Right lobe of liver (tissue), 6 donors: ENCODE measurements at regions not wholly inside any gene's neighbourhood (a gene's known extent, or its start where the extent isn't known, plus 50 kb on each side); places are given as distances from the start of the nearest gene placed in this dataset.
A peak's percentile ranks its signal among the peaks of the same experiment; 100 is the strongest.

Source experiments
- ATAC-seq, 4 donors: fragments of 200-7000 bp; cut with Tn5 transposase; one replicate each; pipeline ENCODE4 v1.9.1; 2020; ENCODE audit warnings: mild to moderate bottlenecking in 4 of 4, moderate library complexity in 4 of 4
- DNase-seq, 3 donors: peaks; one replicate each; pipeline ENCODE4 v3.0.0-alpha.2; 2020
- H3K27ac ChIP-seq, 3 donors: fragments of 200-600 bp; one replicate each; pipeline ENCODE4 v1.8.0; 2022
- H3K27me3 ChIP-seq, 2 donors: fragments of 200-600 bp; one replicate each; pipeline ENCODE4 v1.8.0; 2022
- H3K36me3 ChIP-seq, 4 donors: fragments of 200-600 bp; sonication (generic) in 1 of 4; one replicate each; pipeline versions ENCODE4 v1.5.1 to v1.8.0; 2017 to 2022; ENCODE audit warnings: control low read depth in 1 of 4
- H3K4me1 ChIP-seq, 4 donors: fragments of 200-600 bp; sonication (generic) in 1 of 4; one replicate each; pipeline versions ENCODE4 v1.5.1 to v1.8.0; 2017 to 2022; ENCODE audit warnings: control low read depth in 1 of 4
- H3K4me3 ChIP-seq, 3 donors: fragments of 200-600 bp; one replicate each; pipeline ENCODE4 v1.8.0; 2022
- H3K9me3 ChIP-seq, 4 donors: fragments of 200-600 bp; sonication (generic) in 1 of 4; one replicate each; pipeline versions ENCODE4 v1.5.1 to v1.8.0; 2017 to 2022; ENCODE audit warnings: control low read depth in 1 of 4
- POLR2A ChIP-seq: fragments of 450-650 bp; IDR thresholded peaks from one replicate; pipeline ENCODE4 v1.6.1; 2017; ENCODE audit warnings: antibody characterized with exemption, mild to moderate bottlenecking
- WGBS: methylation state at CpG from one replicate; pipeline ENCODE4 v1.1.6; 2018; ENCODE audit warnings: low coverage, low lambda C conversion rate; ENCODE audit not compliant: insufficient coverage; ENCODE audit errors: missing lambda C conversion rate; 5-methylcytosine and 5-hydroxymethylcytosine counted together
- intact Hi-C, 2 donors: fragments of 100-400 bp; cut with DNase I; formaldehyde crosslinking; loops; one replicate each; pipeline versions ENCODE4 v1.11.2 to v1.14.1; 2022
- TF ChIP-seq, protein P1 (sequence below), 4 donors: fragments of 200-600 bp in 3 of 4; fragments of 450-650 bp in 1 of 4; IDR thresholded peaks; one replicate each; pipeline versions ENCODE4 v1.5.1 to v1.8.0; 2016 to 2022; ENCODE audit warnings: antibody characterized with exemption in 4 of 4, mild to moderate bottlenecking in 2 of 4
- donor health status: DM: no; HTN: yes; CAD: no.
- donor health status: DM: no; HTN: no; CAD: no.
- donor health status: DM: no; HTN: no; CAD: no.
- donor health status: DM: no; HTN: yes; CAD: no.
- donor health status: DM: no; HTN: yes; CAD: no.

DNA sequence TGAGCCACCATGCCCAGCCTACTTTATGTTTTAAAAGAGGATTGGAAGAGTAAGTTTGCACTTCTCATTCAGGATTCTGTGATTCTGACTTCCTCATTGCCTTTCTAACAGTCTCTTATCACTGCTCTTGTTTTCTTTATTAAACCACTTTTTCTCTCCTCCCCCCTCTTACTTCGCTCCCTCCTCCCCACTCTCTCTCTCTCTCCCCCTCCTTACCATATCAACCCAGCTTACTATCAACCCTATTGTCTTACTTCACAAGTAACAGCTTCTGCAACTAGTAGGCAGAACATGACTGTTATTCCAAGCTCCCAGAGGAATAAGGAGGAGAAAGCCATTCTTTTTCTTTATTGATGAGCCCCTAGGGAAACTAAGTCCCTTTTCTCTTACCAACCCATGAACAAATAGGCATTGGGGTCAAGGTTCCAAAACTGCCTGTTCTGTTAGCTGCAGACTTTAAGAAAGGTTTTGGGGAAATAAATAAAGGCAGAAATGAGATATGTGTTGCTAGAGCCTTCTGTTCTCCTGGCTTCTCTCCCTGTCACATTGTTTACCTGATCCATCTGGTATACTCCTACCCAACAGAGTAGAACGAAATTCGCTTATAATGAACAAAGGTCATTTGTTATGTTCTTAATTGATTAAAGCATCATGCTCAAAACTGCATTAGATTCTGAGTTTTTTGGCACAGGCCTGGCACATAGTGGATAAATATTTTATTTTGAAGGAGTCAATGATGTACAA is 56.4 kb upstream of the RASGRP1 start:
- WGBS = 6% methylated on average over 3 of the region's 3 CpGs
- Histone ChIP-seq H3K9me3 (no peaks in the 10 kb centered on the region), H3K4me3 (no peak overlapping the region), H3K27me3 (no peaks in the 10 kb centered on the region), H3K27ac (no peak overlapping the region), H3K4me1 (no peaks in the 10 kb centered on the region), H3K36me3 (no peaks in the 10 kb centered on the region)
- ATAC-seq (no peak), DNase-seq (no peak)
- intact Hi-C loops = no loop called here
- TF ChIP-seq POLR2A = no peak
- TF ChIP-seq, protein P1, sequence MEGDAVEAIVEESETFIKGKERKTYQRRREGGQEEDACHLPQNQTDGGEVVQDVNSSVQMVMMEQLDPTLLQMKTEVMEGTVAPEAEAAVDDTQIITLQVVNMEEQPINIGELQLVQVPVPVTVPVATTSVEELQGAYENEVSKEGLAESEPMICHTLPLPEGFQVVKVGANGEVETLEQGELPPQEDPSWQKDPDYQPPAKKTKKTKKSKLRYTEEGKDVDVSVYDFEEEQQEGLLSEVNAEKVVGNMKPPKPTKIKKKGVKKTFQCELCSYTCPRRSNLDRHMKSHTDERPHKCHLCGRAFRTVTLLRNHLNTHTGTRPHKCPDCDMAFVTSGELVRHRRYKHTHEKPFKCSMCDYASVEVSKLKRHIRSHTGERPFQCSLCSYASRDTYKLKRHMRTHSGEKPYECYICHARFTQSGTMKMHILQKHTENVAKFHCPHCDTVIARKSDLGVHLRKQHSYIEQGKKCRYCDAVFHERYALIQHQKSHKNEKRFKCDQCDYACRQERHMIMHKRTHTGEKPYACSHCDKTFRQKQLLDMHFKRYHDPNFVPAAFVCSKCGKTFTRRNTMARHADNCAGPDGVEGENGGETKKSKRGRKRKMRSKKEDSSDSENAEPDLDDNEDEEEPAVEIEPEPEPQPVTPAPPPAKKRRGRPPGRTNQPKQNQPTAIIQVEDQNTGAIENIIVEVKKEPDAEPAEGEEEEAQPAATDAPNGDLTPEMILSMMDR (IDR thresholded peaks at IDR 0.05) = no peak

DNA sequence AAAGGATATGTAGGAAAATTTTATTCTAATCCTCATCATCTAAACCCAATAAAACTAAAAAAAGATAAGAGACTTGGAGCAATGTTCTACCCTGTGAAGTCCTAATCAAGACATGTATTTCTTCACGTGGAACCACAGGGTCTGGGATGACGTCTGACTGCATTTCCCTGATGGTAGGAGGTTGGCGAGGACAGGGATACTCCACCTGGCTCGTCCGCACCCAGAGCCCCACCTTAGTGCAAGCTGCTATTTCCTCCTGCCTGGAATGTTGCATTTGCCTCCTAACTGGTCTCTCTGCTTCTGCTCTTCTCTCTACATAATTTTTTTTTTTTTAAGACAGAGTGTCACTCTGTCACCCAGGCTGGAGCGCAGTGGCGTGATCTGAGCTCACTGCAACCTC is 57.7 kb upstream of the RASGRP1 start:
- Histone ChIP-seq H3K4me1 (no peaks in the 10 kb centered on the region), H3K27me3 (no peaks in the 10 kb centered on the region), H3K27ac (no peak overlapping the region), H3K4me3 (no peak overlapping the region), H3K36me3 (no peaks in the 10 kb centered on the region), H3K9me3 (no peaks in the 10 kb centered on the region)
- DNase-seq (no peak), ATAC-seq (no peak)
- 71% methylated on average over 6 of the region's 7 CpGs for WGBS
- intact Hi-C loops = no loop called here
- TF ChIP-seq, protein P1 (IDR thresholded peaks at IDR 0.05) = no peak
- TF ChIP-seq POLR2A = no peak

DNA sequence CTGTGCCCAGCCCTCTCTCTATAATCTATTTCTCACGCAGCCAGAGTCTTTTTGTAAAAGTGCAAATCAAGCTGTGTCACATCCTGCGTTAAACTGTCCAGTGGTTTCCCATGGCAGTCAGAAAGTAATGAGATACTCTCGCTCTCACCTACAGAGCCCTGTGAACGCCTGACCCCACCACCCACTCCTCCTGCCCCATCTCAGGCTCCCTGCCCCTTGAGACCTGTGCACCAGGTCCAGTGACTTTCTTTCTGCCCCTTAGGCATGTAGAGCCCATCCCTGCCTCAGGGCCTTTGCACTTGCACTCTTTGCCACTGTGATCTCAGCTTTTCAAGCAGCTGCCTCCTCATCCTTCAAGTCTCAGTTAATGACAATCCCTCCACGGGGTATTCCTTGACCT is 58.3 kb upstream of the RASGRP1 start:
- Histone ChIP-seq H3K4me1 (no peaks in the 10 kb centered on the region), H3K9me3 (no peaks in the 10 kb centered on the region), H3K27me3 (no peaks in the 10 kb centered on the region), H3K27ac (no peak overlapping the region), H3K4me3 (no peak overlapping the region), H3K36me3 (no peaks in the 10 kb centered on the region)
- WGBS = 80% methylated on average over 3 of the region's 5 CpGs
- ATAC-seq (peak in 1 of 4 donors; percentile 21), DNase-seq (no peak)
- no peak for TF ChIP-seq POLR2A
- TF ChIP-seq, protein P1 (IDR thresholded peaks at IDR 0.05) = no peak
- intact Hi-C loops = no loop called here

DNA sequence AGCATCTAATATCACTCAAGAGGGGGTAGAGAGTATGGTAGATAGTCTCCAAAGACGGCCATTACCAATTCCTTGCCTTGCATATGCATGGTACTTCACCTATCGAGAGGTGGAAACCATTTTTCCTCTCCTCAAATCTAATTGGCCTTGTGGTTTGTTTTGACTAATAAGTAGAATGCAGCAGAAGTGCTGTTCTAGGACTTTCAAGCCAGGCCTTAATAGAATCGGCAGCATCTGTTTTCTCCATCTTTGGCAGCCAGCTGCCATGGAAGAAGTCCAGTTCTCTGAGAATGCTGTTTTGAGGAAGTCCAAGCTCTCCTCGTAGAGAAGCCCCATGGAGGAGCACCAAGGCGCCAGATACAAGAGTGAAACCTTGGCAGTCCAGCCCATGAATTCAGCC is 59.1 kb upstream of the RASGRP1 start:
- TF ChIP-seq, protein P1 (IDR thresholded peaks at IDR 0.05) = no peak
- no peak for TF ChIP-seq POLR2A
- Histone ChIP-seq H3K4me3 (no peak overlapping the region), H3K9me3 (no peaks in the 10 kb centered on the region), H3K27ac (no peak overlapping the region), H3K36me3 (no peaks in the 10 kb centered on the region), H3K27me3 (no peaks in the 10 kb centered on the region), H3K4me1 (no peaks in the 10 kb centered on the region)
- intact Hi-C loops = no loop called here
- DNase-seq = no peak
- 38% methylated on average over 3 of the region's 5 CpGs for WGBS
- ATAC-seq = no peak
